ENCODE measurements at regions not wholly inside any gene's neighbourhood (a gene's known extent, or its start where the extent isn't known, plus 50 kb on each side); places are given as distances from the start of the nearest gene placed in this dataset.

- no peak for TF ChIP-seq CTCF (IDR thresholded peaks at IDR 0.05; ENCODE audit: low read depth, low read length, poor library complexity, severe bottlenecking)
- no peak for TF ChIP-seq EZH2phosphoT487 (IDR thresholded peaks at IDR 0.05; ENCODE audit: borderline replicate concordance, low read length)
Observed at GRCh38 chr4:28149762-28150161, 1289.1 kb downstream of the STIM2 start.

All from DOHH2 (cell line).